ENCODE measurements at regions not wholly inside any gene's neighbourhood (a gene's known extent, or its start where the extent isn't known, plus 50 kb on each side); places are given as distances from the start of the nearest gene placed in this dataset.
"Not testable (repeated sequence)": the region's sequence is repeated elsewhere in the genome, so short reads cannot be mapped to it uniquely, and the experiment has no call there.

- DNase-seq, result no peak
Measured at GRCh38 chr5:29548262-29548661, 1645.2 kb upstream of the CDH6 start.

DNA sequence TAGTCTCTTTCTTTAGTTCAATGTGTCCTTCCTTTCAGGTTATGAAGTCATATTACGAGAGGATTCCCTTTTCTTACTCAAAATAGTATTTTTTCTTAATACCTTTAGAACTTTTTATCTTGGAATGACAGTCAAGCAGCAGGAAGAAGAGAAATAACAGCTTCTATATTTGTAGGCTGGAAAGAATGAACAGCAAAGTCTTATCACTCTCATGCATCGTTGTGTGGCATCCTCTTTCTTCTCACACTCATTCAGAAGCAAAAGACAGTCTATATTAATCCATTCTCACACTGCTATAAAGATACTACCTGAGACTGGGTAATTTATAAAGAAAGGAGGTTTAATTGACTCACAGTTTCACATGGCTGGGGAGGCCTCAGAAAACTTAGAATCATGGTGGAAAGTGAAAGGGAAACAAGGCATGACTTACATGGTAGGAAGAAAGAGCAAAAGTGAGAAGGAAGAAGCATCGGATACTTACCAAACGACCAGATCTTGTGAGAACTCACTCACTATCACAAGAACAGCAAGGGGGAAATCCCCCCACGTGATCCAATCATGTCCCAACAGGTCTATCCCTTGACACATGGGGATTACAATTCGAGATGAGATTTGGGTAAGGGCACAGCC is 1646.1 kb upstream of the CDH6 start:
- no peak for DNase-seq

GRCh38 chr5:29543501-29543900 is 1650.0 kb upstream of the CDH6 start:
- no peak for DNase-seq

DNA sequence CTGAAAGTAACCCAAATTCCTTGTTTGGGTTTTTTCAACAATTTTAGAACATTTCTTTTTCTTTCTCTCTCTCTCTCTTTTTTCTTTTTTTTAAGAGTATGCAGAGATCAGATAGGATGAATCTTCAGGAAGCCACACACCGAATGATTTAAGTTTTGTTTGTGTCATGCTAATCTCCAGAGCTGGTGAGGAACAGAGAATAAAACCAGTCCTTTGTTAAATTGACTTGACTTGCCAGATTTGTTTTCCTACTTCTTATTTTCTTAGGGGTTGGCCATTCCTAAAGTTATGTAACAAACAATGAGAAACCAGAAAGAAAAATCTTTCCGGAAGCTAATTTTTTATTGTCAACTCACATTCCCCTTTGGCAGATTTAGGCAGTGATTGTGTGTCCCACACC is 1669.3 kb upstream of the CDH6 start:
- no peak for DNase-seq

GRCh38 chr5:29518176-29518575 is 1675.3 kb upstream of the CDH6 start:
- DNase-seq, result no peak

- no peak for DNase-seq
Measured at GRCh38 chr5:29516224-29516623, 1677.3 kb upstream of the CDH6 start.

- no peak for DNase-seq
Measured at GRCh38 chr5:29508131-29508530, 1685.4 kb upstream of the CDH6 start.

DNA sequence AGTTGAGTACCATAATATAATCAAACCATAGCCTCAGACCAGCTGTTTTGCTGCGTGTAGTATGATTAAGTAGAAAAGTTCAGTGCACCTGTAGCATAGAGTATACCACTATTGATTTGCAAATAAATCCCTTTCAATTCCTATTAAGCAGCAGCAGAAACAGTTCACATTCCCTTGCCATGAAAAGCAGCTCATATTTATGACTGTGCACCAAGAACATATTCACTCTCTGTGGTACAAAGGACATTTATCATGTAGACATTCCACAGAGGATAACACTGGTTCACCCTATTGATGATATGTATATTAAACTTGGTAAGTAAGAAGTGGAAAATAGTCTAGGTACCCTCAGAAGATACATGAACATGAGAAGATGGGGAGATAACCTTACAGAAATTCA is 1689.1 kb upstream of the CDH6 start:
- no peak for DNase-seq

DNA sequence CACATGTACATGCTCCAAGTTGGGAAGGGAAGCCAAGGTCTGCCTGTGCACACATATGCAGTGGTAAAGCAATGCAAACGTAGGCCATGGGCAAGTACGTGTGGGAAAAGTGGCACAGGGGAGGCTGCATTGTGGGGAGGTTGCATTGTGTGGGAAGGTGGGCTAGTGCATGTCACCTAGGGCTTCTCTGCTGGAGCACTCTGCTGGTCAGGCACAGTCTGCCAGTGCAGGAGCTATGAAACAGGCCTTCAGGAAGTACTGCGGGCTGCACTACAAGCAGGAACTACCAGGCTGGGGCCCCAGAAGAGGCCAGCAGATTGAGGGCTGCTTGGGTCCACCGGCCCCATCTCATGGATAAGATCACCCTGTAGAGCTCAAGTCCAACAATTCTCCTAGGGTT is 1694.6 kb upstream of the CDH6 start:
- DNase-seq, result no peak

- no peak for DNase-seq
Measured at GRCh38 chr5:29498412-29498811, 1695.1 kb upstream of the CDH6 start.

DNA sequence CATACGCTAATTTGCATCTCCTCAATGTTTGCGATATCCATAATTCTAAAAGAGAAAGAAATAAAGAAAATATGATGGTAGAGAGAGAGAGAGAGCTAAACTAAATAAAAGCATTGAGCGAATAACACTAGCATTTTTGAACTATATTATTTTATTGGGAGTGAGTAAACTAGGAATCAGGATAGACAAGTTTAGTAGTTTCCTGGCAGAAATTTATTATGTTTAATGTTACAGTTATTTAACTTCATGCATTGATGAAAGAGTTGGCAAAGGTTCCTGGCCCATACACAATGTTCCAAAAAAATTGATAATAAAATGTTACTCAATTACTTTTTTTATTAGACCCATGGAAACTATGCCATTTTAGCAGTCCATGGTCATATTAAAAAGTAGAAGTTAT is 1708.2 kb upstream of the CDH6 start:
- no peak for DNase-seq

GRCh38 chr5:29469581-29469980 is 1723.9 kb upstream of the CDH6 start:
- DNase-seq, result no peak

- DNase-seq, result no peak
Measured at GRCh38 chr5:29462241-29462640, 1731.2 kb upstream of the CDH6 start.

GRCh38 chr5:29460971-29461559 is 1732.4 kb upstream of the CDH6 start:
- DNase-seq, result no peak

- DNase-seq, result not testable (repeated sequence)
Measured at GRCh38 chr5:29451004-29451403, 1742.5 kb upstream of the CDH6 start.

DNA sequence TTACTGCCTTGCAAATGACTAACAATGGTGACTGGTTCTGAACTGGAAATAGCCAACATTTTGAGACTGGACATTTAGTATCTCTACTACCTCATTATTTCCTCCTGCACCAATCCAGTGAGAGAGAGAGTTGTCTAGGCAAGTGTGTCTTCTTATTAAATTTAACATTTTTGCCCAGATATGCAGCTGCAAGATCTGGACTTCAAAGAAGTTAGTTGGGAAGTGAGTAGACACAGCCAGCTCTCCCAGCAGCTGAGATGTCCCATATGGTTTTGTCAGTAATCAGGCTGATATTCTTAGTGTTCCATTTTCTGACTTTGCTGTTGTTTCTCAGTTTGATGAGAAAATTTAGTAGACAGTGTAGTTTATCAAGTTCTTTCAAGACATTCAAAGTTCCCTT is 1778.8 kb upstream of the CDH6 start:
- no peak for DNase-seq

- no peak for DNase-seq
Measured at GRCh38 chr5:29412979-29413378, 1780.5 kb upstream of the CDH6 start.

DNA sequence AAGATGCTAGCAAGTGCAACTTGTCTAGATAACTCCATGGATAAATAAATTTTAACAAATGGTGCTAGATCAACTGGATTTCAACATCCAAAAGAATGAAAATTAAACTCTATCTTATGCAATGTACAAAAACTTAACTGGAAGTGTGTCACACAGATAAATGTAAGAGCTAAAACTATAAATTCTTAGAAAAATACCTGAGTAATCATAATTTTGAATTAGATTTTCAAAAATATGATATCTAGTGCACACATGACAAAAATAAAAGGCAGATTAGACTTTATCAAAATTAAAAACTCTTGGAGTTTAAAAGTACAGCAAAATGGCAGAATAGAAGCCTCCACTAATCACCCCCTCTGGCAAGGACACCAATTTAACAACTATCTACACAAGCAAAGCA is 1791.2 kb upstream of the CDH6 start:
- no peak for DNase-seq

DNA sequence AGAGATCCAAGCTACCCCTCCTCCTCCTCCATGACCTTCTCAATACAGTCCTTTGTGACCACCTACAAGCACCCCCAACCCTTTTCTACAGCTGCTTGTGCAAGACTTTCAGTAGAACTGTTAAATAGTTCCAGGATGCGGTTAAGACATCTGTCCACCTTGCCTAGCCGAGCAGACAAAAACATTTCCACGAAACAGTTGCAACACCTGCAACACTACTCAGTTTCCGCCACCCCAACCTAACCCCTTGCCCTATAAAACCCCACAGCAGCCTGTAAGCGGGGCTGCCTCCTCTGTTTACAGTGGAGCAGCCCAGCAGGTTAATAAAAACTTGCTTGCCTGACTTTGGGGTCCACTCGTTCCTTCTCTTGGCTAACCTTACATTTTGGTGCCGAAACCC is 1803.5 kb upstream of the CDH6 start:
- DNase-seq, result no peak

- DNase-seq, result no peak
Measured at GRCh38 chr5:29387384-29387783, 1806.1 kb upstream of the CDH6 start.

DNA sequence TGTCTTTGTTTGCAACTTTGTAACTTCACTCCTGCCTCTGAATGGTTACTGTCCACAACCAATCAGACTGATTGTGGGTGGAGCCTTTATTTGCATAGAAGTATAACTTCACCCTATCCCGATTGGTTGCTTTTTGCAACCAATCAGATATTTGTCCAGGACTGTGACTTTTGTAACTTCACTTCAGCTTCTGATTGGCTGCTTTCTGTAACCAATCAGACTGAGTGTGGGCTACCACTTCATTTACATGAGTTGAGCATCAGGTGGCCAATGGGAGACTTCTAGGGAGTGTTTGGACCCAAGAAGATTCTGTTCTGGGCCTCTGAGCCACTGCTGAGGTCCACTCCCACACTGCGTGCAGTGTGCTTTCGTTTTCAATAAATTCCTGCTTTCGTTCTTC is 1810.7 kb upstream of the CDH6 start:
- DNase-seq, result no peak

GRCh38 chr5:29380029-29380428 is 1813.5 kb upstream of the CDH6 start:
- no peak for DNase-seq

DNA sequence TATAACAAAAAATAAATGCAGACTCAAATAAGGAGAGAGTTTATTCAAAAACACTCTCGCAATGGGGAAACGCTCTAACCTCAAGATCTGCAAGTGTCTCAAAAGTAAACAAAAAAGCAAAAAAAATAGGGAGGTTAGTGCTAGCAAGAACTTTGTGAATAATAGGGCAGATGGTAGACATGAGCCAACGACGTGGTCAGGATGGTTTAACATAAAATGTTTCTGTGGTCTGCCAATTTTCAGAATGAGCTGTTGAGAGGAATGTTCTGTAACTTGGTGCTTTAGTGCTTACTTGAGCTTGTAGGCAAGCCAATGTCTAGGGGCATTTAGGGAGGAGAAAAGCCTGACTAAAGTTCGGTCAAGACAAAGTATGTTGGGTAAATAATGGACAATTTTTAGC is 1813.9 kb upstream of the CDH6 start:
- DNase-seq, result no peak

GRCh38 chr5:29378104-29378503 is 1815.4 kb upstream of the CDH6 start:
- no peak for DNase-seq

DNA sequence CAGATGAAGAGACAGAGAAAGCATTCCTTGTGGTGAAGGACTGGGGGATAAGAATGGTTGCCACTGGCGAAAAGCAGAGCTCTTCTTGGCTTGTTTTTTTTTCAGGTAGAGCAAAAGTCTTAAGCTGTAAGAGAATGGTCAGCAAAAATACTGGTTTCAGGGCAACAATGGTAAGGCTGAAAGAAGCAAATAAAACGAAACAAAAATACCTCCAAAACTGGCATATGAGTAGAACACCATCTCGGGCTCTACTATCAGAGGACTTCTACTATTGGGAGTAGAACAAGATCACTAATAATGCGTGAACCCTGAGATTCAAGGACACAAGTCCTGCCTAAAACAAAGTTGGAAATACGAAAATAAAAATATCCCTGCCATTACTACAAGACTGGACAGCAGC is 1823.2 kb upstream of the CDH6 start:
- DNase-seq, result no peak

Data from NK-92 treated with Interleukin-12 subunit alpha and Interleukin-12 subunit beta, amount 100 ng/mL, for 24 hours (cell line).